Activated CD8-positive, alpha-beta T cell treated with anti-CD3 and anti-CD28 coated beads, Interleukin-2, amount 10 ng/mL, durations not matched to agents 7 days and 5 days (primary cell): ENCODE measurements at regions not wholly inside any gene's neighbourhood (a gene's known extent, or its start where the extent isn't known, plus 50 kb on each side); places are given as distances from the start of the nearest gene placed in this dataset.
"Not testable (repeated sequence)": the region's sequence is repeated elsewhere in the genome, so short reads cannot be mapped to it uniquely, and the experiment has no call there.

Source experiments
- ATAC-seq: fragments of 150-1000 bp; cut with Tn5 transposase; one replicate; pipeline ENCODE4 v1.10.0; 2021; ENCODE audit warnings: moderate library complexity
- CTCF ChIA-PET: fragments of 350-600 bp; sonication (Branson Sonifier 250); formaldehyde crosslinking; loops from one replicate; lab custom pipeline; 2021; ENCODE audit warnings: antibody characterized with exemption; lab: Charles Lee
- POLR2A ChIA-PET: fragments of 350-600 bp; sonication (Branson Sonifier 250); formaldehyde crosslinking; loops from one replicate; lab custom pipeline; 2021; ENCODE audit warnings: antibody characterized with exemption; lab: Charles Lee
- DNase-seq: peaks from one replicate; pipeline ENCODE4 v3.0.0-alpha.2; 2020
- H3K27ac Mint-ChIP-seq: one replicate; pipeline ENCODE4 v1.8.0; 2021; ENCODE audit warnings: mild to moderate bottlenecking, mixed read lengths
- H3K27me3 Mint-ChIP-seq: one replicate; pipeline ENCODE4 v1.8.0; 2021; ENCODE audit warnings: low read depth, mixed read lengths
- H3K36me3 Mint-ChIP-seq: one replicate; pipeline ENCODE4 v1.8.0; 2021; ENCODE audit warnings: low read depth, mixed read lengths
- H3K4me1 Mint-ChIP-seq: one replicate; pipeline ENCODE4 v1.8.0; 2021; ENCODE audit warnings: low read depth, mixed read lengths
- H3K4me3 Mint-ChIP-seq: one replicate; pipeline ENCODE4 v1.8.0; 2021; ENCODE audit warnings: mild to moderate bottlenecking, mixed read lengths
- H3K9me3 Mint-ChIP-seq: one replicate; pipeline ENCODE4 v1.8.0; 2022; ENCODE audit warnings: mixed read lengths; ENCODE audit not compliant: insufficient read depth

GRCh38 chr9:78688796-78689195 is 391.9 kb downstream of the PSAT1 start:
- Mint-ChIP-seq H3K9me3 (no peaks in the 10 kb centered on the region), H3K4me3 (no peak overlapping the region), H3K36me3 (no peaks in the 10 kb centered on the region), H3K27me3 (no peaks in the 10 kb centered on the region), H3K4me1 (no peaks in the 10 kb centered on the region), H3K27ac (no peak overlapping the region)
- no peak for DNase-seq
- ChIA-PET POLR2A (no interaction called here), CTCF (no interaction called here)
- ATAC-seq: no peak

- Mint-ChIP-seq H3K27me3 (peaks cover 2% of the 10 kb centered on the region), H3K4me3 (no peak overlapping the region), H3K4me1 (no peaks in the 10 kb centered on the region), H3K36me3 (no peaks in the 10 kb centered on the region), H3K9me3 (no peaks in the 10 kb centered on the region), H3K27ac (no peak overlapping the region)
- ChIA-PET CTCF (no interaction called here), POLR2A (no interaction called here)
- no peak for ATAC-seq
- no peak for DNase-seq
Measured at GRCh38 chr9:78691542-78691941, 394.6 kb downstream of the PSAT1 start.

GRCh38 chr9:78692871-78693270 is 395.9 kb downstream of the PSAT1 start:
- Mint-ChIP-seq H3K9me3 (no peaks in the 10 kb centered on the region), H3K27me3 (peaks cover 2% of the 10 kb centered on the region), H3K36me3 (no peaks in the 10 kb centered on the region), H3K27ac (no peak overlapping the region), H3K4me3 (no peak overlapping the region), H3K4me1 (no peaks in the 10 kb centered on the region)
- DNase-seq: no peak
- no peak for ATAC-seq
- ChIA-PET CTCF (no interaction called here), POLR2A (no interaction called here)

- Mint-ChIP-seq H3K4me3 (no peak overlapping the region), H3K27ac (no peak overlapping the region), H3K36me3 (no peaks in the 10 kb centered on the region), H3K4me1 (no peaks in the 10 kb centered on the region), H3K9me3 (no peaks in the 10 kb centered on the region), H3K27me3 (peaks cover 2% of the 10 kb centered on the region)
- ATAC-seq: no peak
- no peak for DNase-seq
- ChIA-PET POLR2A (no interaction called here), CTCF (no interaction called here)
Measured at GRCh38 chr9:78694974-78695373, 398.0 kb downstream of the PSAT1 start.

GRCh38 chr9:78695519-78695918 is 398.6 kb downstream of the PSAT1 start:
- H3K4me3 Mint-ChIP-seq: no peak overlapping the region
- no peak overlapping the region for H3K27ac Mint-ChIP-seq
- POLR2A ChIA-PET: no interaction called here
- no peaks in the 10 kb centered on the region for H3K36me3 Mint-ChIP-seq
- H3K27me3 Mint-ChIP-seq: peaks cover 2% of the 10 kb centered on the region
- no peaks in the 10 kb centered on the region for H3K9me3 Mint-ChIP-seq
- DNase-seq: no peak
- H3K4me1 Mint-ChIP-seq: no peaks in the 10 kb centered on the region
- CTCF ChIA-PET: no interaction called here
- ATAC-seq: no peak

- no peak overlapping the region for H3K27ac Mint-ChIP-seq
- H3K4me1 Mint-ChIP-seq: no peaks in the 10 kb centered on the region
- ChIA-PET POLR2A (no interaction called here), CTCF (no interaction called here)
- DNase-seq (no peak), ATAC-seq (no peak)
- H3K9me3 Mint-ChIP-seq: no peaks in the 10 kb centered on the region
- peaks cover 2% of the 10 kb centered on the region for H3K27me3 Mint-ChIP-seq
- H3K36me3 Mint-ChIP-seq: no peaks in the 10 kb centered on the region
- no peak overlapping the region for H3K4me3 Mint-ChIP-seq
Measured at GRCh38 chr9:78697618-78698017, 400.7 kb downstream of the PSAT1 start.

GRCh38 chr9:78698371-78698770 is 401.4 kb downstream of the PSAT1 start:
- ChIA-PET POLR2A (no interaction called here), CTCF (no interaction called here)
- Mint-ChIP-seq H3K27ac (no peak overlapping the region), H3K36me3 (no peaks in the 10 kb centered on the region), H3K4me1 (no peaks in the 10 kb centered on the region), H3K4me3 (no peak overlapping the region), H3K27me3 (peaks cover 2% of the 10 kb centered on the region), H3K9me3 (no peaks in the 10 kb centered on the region)
- DNase-seq: no peak
- ATAC-seq: no peak

- DNase-seq, CTCF ChIA-PET, H3K4me1 Mint-ChIP-seq, ATAC-seq, H3K4me3 Mint-ChIP-seq, H3K27me3 Mint-ChIP-seq, POLR2A ChIA-PET, H3K36me3 Mint-ChIP-seq, H3K9me3 Mint-ChIP-seq, H3K27ac Mint-ChIP-seq: not testable (repeated sequence)
Measured at GRCh38 chr9:78699217-78699616, 402.3 kb downstream of the PSAT1 start.

- H3K4me3 Mint-ChIP-seq, H3K9me3 Mint-ChIP-seq, ATAC-seq, H3K27me3 Mint-ChIP-seq, H3K4me1 Mint-ChIP-seq, H3K36me3 Mint-ChIP-seq, DNase-seq, POLR2A ChIA-PET, CTCF ChIA-PET, H3K27ac Mint-ChIP-seq: not testable (repeated sequence)
Measured at GRCh38 chr9:78704153-78704552, 407.2 kb downstream of the PSAT1 start.

GRCh38 chr9:78707080-78707479 is 410.2 kb downstream of the PSAT1 start:
- DNase-seq (no peak), ATAC-seq (no peak)
- Mint-ChIP-seq H3K36me3 (no peaks in the 10 kb centered on the region), H3K4me3 (no peak overlapping the region), H3K4me1 (no peaks in the 10 kb centered on the region), H3K27me3 (no peaks in the 10 kb centered on the region), H3K9me3 (no peaks in the 10 kb centered on the region), H3K27ac (no peak overlapping the region)
- ChIA-PET POLR2A (no interaction called here), CTCF (no interaction called here)

- no peaks in the 10 kb centered on the region for H3K36me3 Mint-ChIP-seq
- DNase-seq (no peak), ATAC-seq (no peak)
- ChIA-PET POLR2A (no interaction called here), CTCF (no interaction called here)
- H3K4me3 Mint-ChIP-seq: no peak overlapping the region
- no peaks in the 10 kb centered on the region for H3K9me3 Mint-ChIP-seq
- H3K27ac Mint-ChIP-seq: no peak overlapping the region
- H3K27me3 Mint-ChIP-seq: no peaks in the 10 kb centered on the region
- no peaks in the 10 kb centered on the region for H3K4me1 Mint-ChIP-seq
Measured at GRCh38 chr9:78707481-78707991, 410.6 kb downstream of the PSAT1 start.

- ATAC-seq: no peak
- no peak for DNase-seq
- no peak overlapping the region for H3K27ac Mint-ChIP-seq
- H3K4me3 Mint-ChIP-seq: no peak overlapping the region
- POLR2A ChIA-PET: no interaction called here
- peaks cover 3% of the 10 kb centered on the region for H3K9me3 Mint-ChIP-seq
- no peaks in the 10 kb centered on the region for H3K36me3 Mint-ChIP-seq
- H3K27me3 Mint-ChIP-seq: no peaks in the 10 kb centered on the region
- CTCF ChIA-PET: interaction anchor here (0.7 kb wide), 1 partner anchor 58 kb away, joined by 3 read pairs; no protein-coding TSS in a partner anchor
- no peaks in the 10 kb centered on the region for H3K4me1 Mint-ChIP-seq
Measured at GRCh38 chr9:78712903-78713613, 416.1 kb downstream of the PSAT1 start.
